Panc1 (cell line): ENCODE measurements at regions not wholly inside any gene's neighbourhood (a gene's known extent, or its start where the extent isn't known, plus 50 kb on each side); places are given as distances from the start of the nearest gene placed in this dataset.

Source experiments
- ATAC-seq: fragments of 200-7000 bp; cut with Tn5 transposase; 2 replicates; pipeline ENCODE4 v1.9.1; 2020; ENCODE audit warnings: mild to moderate bottlenecking, moderate library complexity
- BruUV-seq: library from RNA; stranded (reverse); fragments of 400-500 nt; replicated peaks from 2 replicates; lab custom pipeline; 2021; lab: Mats Ljungman, UMichigan
- CTCF ChIA-PET: fragments of 300-600 bp; sonication (Branson Sonifier 250); formaldehyde crosslinking; loops from one replicate; lab custom pipeline; 2022; ENCODE audit warnings: antibody characterized with exemption; lab: Charles Lee
- POLR2A ChIA-PET: fragments of 300-600 bp; sonication (Branson Sonifier 250); formaldehyde crosslinking; loops from one replicate; lab custom pipeline; 2022; ENCODE audit warnings: antibody characterized with exemption; lab: Charles Lee
- DNase-seq: peaks from one replicate; pipeline ENCODE4 v3.0.0-alpha.2; 2010; ENCODE audit warnings: low read depth, low spot score
- H3K27ac ChIP-seq: 2 replicates; pipeline ENCODE4 v1.5.1; 2011; ENCODE audit warnings: mild to moderate bottlenecking, low read length, inconsistent platforms
- H3K27me3 ChIP-seq: fragments of 200-500 bp; sonication (Bioruptor generic); 2 replicates; pipeline ENCODE4 v1.6.0; 2014; ENCODE audit warnings: low read length, inconsistent platforms; ENCODE audit not compliant: control insufficient read depth, insufficient read depth
- H3K36me3 ChIP-seq: fragments of 200-500 bp; sonication (Bioruptor generic); 2 replicates; pipeline ENCODE4 v1.5.1; 2014; ENCODE audit warnings: inconsistent platforms, mild to moderate bottlenecking, low read length, moderate library complexity; ENCODE audit not compliant: control insufficient read depth, insufficient read depth
- H3K4me1 ChIP-seq: 2 replicates; pipeline ENCODE4 v1.5.1; 2011; ENCODE audit warnings: inconsistent platforms, mild to moderate bottlenecking, low read length, moderate library complexity; ENCODE audit not compliant: control insufficient read depth, insufficient read depth
- H3K4me3 ChIP-seq, 2 experiments: 2 replicates each; pipeline ENCODE4 v1.5.1; 2011 to 2012; ENCODE audit warnings: low read depth in 2 of 2, low read length in 2 of 2, mild to moderate bottlenecking in 2 of 2, inconsistent platforms in 1 of 2, moderate library complexity in 1 of 2
- H3K9me3 ChIP-seq: fragments of 200-500 bp; sonication (Bioruptor generic); 2 replicates; pipeline ENCODE4 v1.5.1; 2014; ENCODE audit warnings: low read depth, mild to moderate bottlenecking, inconsistent platforms, low read length, moderate library complexity; ENCODE audit not compliant: control insufficient read depth, insufficient read depth
- CTCF ChIP-seq: fragments of 450-650 bp; IDR thresholded peaks from 2 replicates; pipeline ENCODE4 v1.5.1; 2017; ENCODE audit warnings: mild to moderate bottlenecking
- POLR2AphosphoS5 ChIP-seq: IDR thresholded peaks from 2 replicates; pipeline ENCODE4 v1.6.1; 2012; ENCODE audit warnings: mild to moderate bottlenecking, low read depth, low read length, moderate library complexity
- REST ChIP-seq, 2 experiments: IDR thresholded peaks; 2 replicates each; pipeline ENCODE4 v1.6.1; 2011 to 2012; ENCODE audit warnings: low read depth in 2 of 2, control low read depth in 1 of 2, low read length in 1 of 2, mild to moderate bottlenecking in 1 of 2, moderate library complexity in 1 of 2; ENCODE audit not compliant: insufficient read depth in 1 of 2
- SIN3A ChIP-seq: IDR thresholded peaks from 2 replicates; pipeline ENCODE4 v1.6.1; 2012; ENCODE audit warnings: low read depth, mild to moderate bottlenecking, low read length, moderate library complexity, borderline replicate concordance; ENCODE audit not compliant: insufficient read depth
- TCF7L2 ChIP-seq: IDR thresholded peaks from 2 replicates; pipeline ENCODE4 v1.6.1; 2011; ENCODE audit warnings: mild to moderate bottlenecking, low read depth, low read length, inconsistent platforms
- in situ Hi-C: cut with HindIII; loops from 2 replicates; pipeline ENCODE4 v1.10.0; 2016; ENCODE audit warnings: low sequenced_read_pairs, low pct_unique_long_range_greater_than_20kb
- intact Hi-C: fragments of 100-400 bp; cut with micrococcal nuclease; formaldehyde crosslinking; loops from one replicate; pipeline ENCODE4 v1.10.0; 2022; ENCODE audit not compliant: unreplicated experiment

- Histone ChIP-seq H3K4me1 (no peaks in the 10 kb centered on the region), H3K4me3 (no peak overlapping the region), H3K9me3 (no peaks in the 10 kb centered on the region), H3K27ac (no peak overlapping the region), H3K27me3 (no peaks in the 10 kb centered on the region), H3K36me3 (no peaks in the 10 kb centered on the region)
- in situ Hi-C loops = no loop called here
- TF ChIP-seq CTCF (no peak), POLR2AphosphoS5 (no peak), REST (IDR thresholded peaks at IDR 0.05; ENCODE audit: insufficient read depth in 1 of 2, low read depth in 2 of 2, low read length in 1 of 2) (no peak), TCF7L2 (no peak), SIN3A (no peak)
- POLR2A ChIA-PET = no interaction called here
- CTCF ChIA-PET = no interaction called here
- ATAC-seq = no peak
- no TSS peak for BruUV-seq
- intact Hi-C loops = no loop called here
- no peak for DNase-seq
These were observed 374.7 kb downstream of the ADAMTS20 start for GRCh38 chr12:43177276-43177675.

GRCh38 chr12:43169115-43169681 lies 382.8 kb downstream of the ADAMTS20 start:
- no TSS peak for BruUV-seq
- H3K4me3 ChIP-seq = no peak overlapping the region
- DNase-seq (no peak), ATAC-seq (no peak)
- no peaks in the 10 kb centered on the region for H3K27me3 ChIP-seq
- no peak for TF ChIP-seq POLR2AphosphoS5
- TF ChIP-seq SIN3A = no peak
- TF ChIP-seq CTCF = no peak
- no peak for TF ChIP-seq REST (IDR thresholded peaks at IDR 0.05; ENCODE audit: insufficient read depth in 1 of 2, low read depth in 2 of 2, low read length in 1 of 2)
- no peak for TF ChIP-seq TCF7L2
- no peaks in the 10 kb centered on the region for H3K9me3 ChIP-seq
- in situ Hi-C loops (no loop called here), intact Hi-C loops (no loop called here)
- CTCF ChIA-PET = no interaction called here
- no peak overlapping the region for H3K27ac ChIP-seq
- no peaks in the 10 kb centered on the region for H3K4me1 ChIP-seq
- H3K36me3 ChIP-seq = no peaks in the 10 kb centered on the region
- POLR2A ChIA-PET = no interaction called here
